PC-3 (cell line): ENCODE measurements at regions not wholly inside any gene's neighbourhood (a gene's known extent, or its start where the extent isn't known, plus 50 kb on each side); places are given as distances from the start of the nearest gene placed in this dataset.

Experiments
- EZH2 ChIP-seq: fragments of 300-600 bp; sonication (generic); IDR thresholded peaks from one replicate; pipeline ENCODE4 v1.6.1; 2017; ENCODE audit warnings: antibody characterized with exemption, mild to moderate bottlenecking, low read length; ENCODE audit not compliant: unreplicated experiment
- EZH2phosphoT487 ChIP-seq: fragments of 300-600 bp; sonication (generic); IDR thresholded peaks from 2 replicates; pipeline ENCODE4 v1.6.1; 2018; ENCODE audit warnings: mild to moderate bottlenecking, antibody characterized with exemption, low read length, borderline replicate concordance
- TF ChIP-seq, protein P1 (sequence below): fragments of 300-600 bp; sonication (generic); conservative IDR thresholded peaks from 2 replicates; pipeline ENCODE4 v1.5.1; 2017; ENCODE audit warnings: antibody characterized with exemption, low read depth, mild to moderate bottlenecking, low read length

DNA sequence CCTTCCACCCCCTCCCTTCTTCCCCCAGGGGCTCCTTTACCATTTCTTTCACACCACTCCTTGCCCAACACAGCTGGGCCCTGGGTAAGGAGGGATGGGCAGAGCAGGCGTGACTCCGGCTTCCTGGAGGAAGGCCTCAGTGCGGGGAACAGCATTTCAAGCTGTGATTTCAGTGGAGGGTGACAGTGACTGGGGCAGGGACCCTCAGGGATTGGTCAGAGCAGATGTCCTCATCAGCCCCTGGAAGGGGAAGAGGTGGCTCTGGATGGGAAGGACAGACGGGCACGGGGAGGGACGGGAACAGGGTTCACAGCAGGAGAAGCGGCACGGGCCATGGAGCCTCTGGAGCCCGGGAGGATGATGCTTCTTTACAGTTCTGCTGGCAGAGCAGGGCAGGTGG lies 130.8 kb upstream of the TWIST2 start:
- TF ChIP-seq, protein P1, sequence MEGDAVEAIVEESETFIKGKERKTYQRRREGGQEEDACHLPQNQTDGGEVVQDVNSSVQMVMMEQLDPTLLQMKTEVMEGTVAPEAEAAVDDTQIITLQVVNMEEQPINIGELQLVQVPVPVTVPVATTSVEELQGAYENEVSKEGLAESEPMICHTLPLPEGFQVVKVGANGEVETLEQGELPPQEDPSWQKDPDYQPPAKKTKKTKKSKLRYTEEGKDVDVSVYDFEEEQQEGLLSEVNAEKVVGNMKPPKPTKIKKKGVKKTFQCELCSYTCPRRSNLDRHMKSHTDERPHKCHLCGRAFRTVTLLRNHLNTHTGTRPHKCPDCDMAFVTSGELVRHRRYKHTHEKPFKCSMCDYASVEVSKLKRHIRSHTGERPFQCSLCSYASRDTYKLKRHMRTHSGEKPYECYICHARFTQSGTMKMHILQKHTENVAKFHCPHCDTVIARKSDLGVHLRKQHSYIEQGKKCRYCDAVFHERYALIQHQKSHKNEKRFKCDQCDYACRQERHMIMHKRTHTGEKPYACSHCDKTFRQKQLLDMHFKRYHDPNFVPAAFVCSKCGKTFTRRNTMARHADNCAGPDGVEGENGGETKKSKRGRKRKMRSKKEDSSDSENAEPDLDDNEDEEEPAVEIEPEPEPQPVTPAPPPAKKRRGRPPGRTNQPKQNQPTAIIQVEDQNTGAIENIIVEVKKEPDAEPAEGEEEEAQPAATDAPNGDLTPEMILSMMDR, result no peak
- TF ChIP-seq EZH2 (no peak), EZH2phosphoT487 (no peak)
